SU-DHL-6 (cell line): ENCODE measurements at regions not wholly inside any gene's neighbourhood (a gene's known extent, or its start where the extent isn't known, plus 50 kb on each side); places are given as distances from the start of the nearest gene placed in this dataset.

Experiments
- EZH2phosphoT487 ChIP-seq: fragments of 200-600 bp; sonication (generic), shearing (Covaris generic); conservative IDR thresholded peaks from 2 replicates; pipeline ENCODE4 v1.6.1; 2018; ENCODE audit warnings: mild to moderate bottlenecking, antibody characterized with exemption, low read length, moderate library complexity, mixed read lengths
- TF ChIP-seq, protein P1 (sequence below): fragments of 200-600 bp; sonication (generic); IDR thresholded peaks from one replicate; pipeline ENCODE4 v1.5.1; 2017; ENCODE audit warnings: antibody characterized with exemption, mild to moderate bottlenecking, low read length, moderate library complexity; ENCODE audit not compliant: insufficient read depth, poor library complexity, severe bottlenecking

DNA sequence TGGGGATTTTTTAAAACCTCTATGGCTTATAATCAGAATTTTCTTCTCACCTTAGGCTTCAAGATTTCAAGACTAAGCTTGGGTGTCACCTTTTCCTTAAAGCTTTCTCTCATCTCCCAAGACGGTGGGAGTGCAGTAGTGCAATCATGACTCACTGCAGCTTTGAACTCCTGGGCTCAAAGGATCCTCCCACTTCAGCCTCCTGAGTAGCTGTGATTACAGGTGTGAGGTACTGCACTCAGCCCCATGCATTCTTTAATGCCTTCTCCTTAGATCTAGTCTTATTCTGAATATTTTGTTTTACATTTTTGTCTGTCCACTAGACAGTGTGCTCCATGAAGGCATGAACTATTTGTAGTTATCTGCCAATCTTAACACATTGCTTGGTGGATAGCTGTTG is 55.7 kb upstream of the FAT3 start:
- TF ChIP-seq, protein P1, sequence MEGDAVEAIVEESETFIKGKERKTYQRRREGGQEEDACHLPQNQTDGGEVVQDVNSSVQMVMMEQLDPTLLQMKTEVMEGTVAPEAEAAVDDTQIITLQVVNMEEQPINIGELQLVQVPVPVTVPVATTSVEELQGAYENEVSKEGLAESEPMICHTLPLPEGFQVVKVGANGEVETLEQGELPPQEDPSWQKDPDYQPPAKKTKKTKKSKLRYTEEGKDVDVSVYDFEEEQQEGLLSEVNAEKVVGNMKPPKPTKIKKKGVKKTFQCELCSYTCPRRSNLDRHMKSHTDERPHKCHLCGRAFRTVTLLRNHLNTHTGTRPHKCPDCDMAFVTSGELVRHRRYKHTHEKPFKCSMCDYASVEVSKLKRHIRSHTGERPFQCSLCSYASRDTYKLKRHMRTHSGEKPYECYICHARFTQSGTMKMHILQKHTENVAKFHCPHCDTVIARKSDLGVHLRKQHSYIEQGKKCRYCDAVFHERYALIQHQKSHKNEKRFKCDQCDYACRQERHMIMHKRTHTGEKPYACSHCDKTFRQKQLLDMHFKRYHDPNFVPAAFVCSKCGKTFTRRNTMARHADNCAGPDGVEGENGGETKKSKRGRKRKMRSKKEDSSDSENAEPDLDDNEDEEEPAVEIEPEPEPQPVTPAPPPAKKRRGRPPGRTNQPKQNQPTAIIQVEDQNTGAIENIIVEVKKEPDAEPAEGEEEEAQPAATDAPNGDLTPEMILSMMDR = no peak
- no peak for TF ChIP-seq EZH2phosphoT487
